Neural progenitor cell (in vitro differentiated cells): ENCODE measurements at regions not wholly inside any gene's neighbourhood (a gene's known extent, or its start where the extent isn't known, plus 50 kb on each side); places are given as distances from the start of the nearest gene placed in this dataset.
"Not testable (repeated sequence)": the region's sequence is repeated elsewhere in the genome, so short reads cannot be mapped to it uniquely, and the experiment has no call there.

Experiments used
- DNase-seq: peaks from one replicate; pipeline ENCODE4 v3.0.0-alpha.2; 2016; ENCODE audit warnings: low spot score
- H2AFZ ChIP-seq: fragments of 200-600 bp; sonication (generic); replicated peaks from 2 replicates; pipeline ENCODE4 v1.6.1; 2016; ENCODE audit warnings: antibody characterized with exemption
- H3F3A ChIP-seq: fragments of 200-600 bp; sonication (generic); 2 replicates; pipeline ENCODE4 v1.6.1; 2016; ENCODE audit warnings: antibody characterized with exemption, low read depth
- H3K27ac ChIP-seq: fragments of 200-600 bp; sonication (generic); 2 replicates; pipeline ENCODE4 v1.5.1; 2016; ENCODE audit warnings: mild to moderate bottlenecking
- H3K27me3 ChIP-seq: fragments of 200-600 bp; sonication (generic); 2 replicates; pipeline ENCODE4 v1.6.1; 2016; ENCODE audit warnings: mild to moderate bottlenecking, moderate library complexity
- H3K36me3 ChIP-seq: fragments of 200-600 bp; sonication (generic); 2 replicates; pipeline ENCODE4 v1.5.1; 2016
- H3K4me1 ChIP-seq: fragments of 200-600 bp; sonication (generic); 2 replicates; pipeline ENCODE4 v1.6.1; 2016; ENCODE audit warnings: mixed run types
- H3K4me2 ChIP-seq: fragments of 200-600 bp; sonication (generic); 2 replicates; pipeline ENCODE4 v1.6.1; 2016
- H3K4me3 ChIP-seq: fragments of 200-600 bp; sonication (generic); 2 replicates; pipeline ENCODE4 v1.5.1; 2016
- H3K79me2 ChIP-seq: fragments of 200-600 bp; sonication (generic); 2 replicates; pipeline ENCODE4 v1.6.1; 2016; ENCODE audit warnings: low read depth
- H3K9ac ChIP-seq: fragments of 200-600 bp; sonication (generic); 2 replicates; pipeline ENCODE4 v1.6.1; 2016
- H3K9me3 ChIP-seq: fragments of 200-600 bp; sonication (generic); 2 replicates; pipeline ENCODE4 v1.5.1; 2016; ENCODE audit warnings: low read depth
- H4K20me1 ChIP-seq: fragments of 200-600 bp; sonication (generic); 2 replicates; pipeline ENCODE4 v1.6.1; 2016; ENCODE audit warnings: low read depth
- H3K27ac Mint-ChIP-seq: 3 replicates; pipeline ENCODE4 v1.8.0; 2021; ENCODE audit warnings: mixed read lengths
- H3K27me3 Mint-ChIP-seq: 2 replicates; pipeline ENCODE4 v1.8.0; 2022; ENCODE audit warnings: low read depth, mild to moderate bottlenecking, inconsistent platforms, moderate library complexity, mixed read lengths; ENCODE audit not compliant: insufficient read depth
- H3K36me3 Mint-ChIP-seq: 3 replicates; pipeline ENCODE4 v1.8.0; 2021; ENCODE audit warnings: mixed read lengths
- H3K4me1 Mint-ChIP-seq: 3 replicates; pipeline ENCODE4 v1.8.0; 2021; ENCODE audit warnings: mixed read lengths
- H3K4me3 Mint-ChIP-seq: 3 replicates; pipeline ENCODE4 v1.8.0; 2021; ENCODE audit warnings: mild to moderate bottlenecking, moderate library complexity, mixed read lengths
- H3K9me3 Mint-ChIP-seq: 3 replicates; pipeline ENCODE4 v1.8.0; 2020; ENCODE audit warnings: mixed read lengths
- CTCF ChIP-seq: fragments of 200-600 bp; sonication (generic); IDR thresholded peaks from 2 replicates; pipeline ENCODE4 v1.5.1; 2017; ENCODE audit warnings: antibody characterized with exemption, mild to moderate bottlenecking
- EZH2 ChIP-seq: fragments of 200-600 bp; sonication (generic); IDR thresholded peaks from 2 replicates; pipeline ENCODE4 v1.6.1; 2017; ENCODE audit warnings: antibody characterized with exemption, mild to moderate bottlenecking, moderate library complexity
- EZH2phosphoT487 ChIP-seq: fragments of 200-600 bp; sonication (generic); IDR thresholded peaks from 2 replicates; pipeline ENCODE4 v1.6.1; 2017; ENCODE audit warnings: antibody characterized with exemption

GRCh38 chr5:142400415-142400814 is 75.6 kb upstream of the SPRY4 start:
- no peaks in the 10 kb centered on the region for H4K20me1 ChIP-seq
- H3K27me3 Mint-ChIP-seq: peaks cover 6% of the 10 kb centered on the region
- DNase-seq: no peak
- H3K27ac ChIP-seq: no peak overlapping the region
- no peaks in the 10 kb centered on the region for H3K36me3 ChIP-seq
- H3K9me3 Mint-ChIP-seq: peaks cover 6% of the 10 kb centered on the region
- peaks cover 30% of the 10 kb centered on the region for H3K4me1 Mint-ChIP-seq
- no peak overlapping the region for H3K4me3 Mint-ChIP-seq
- H3K27me3 ChIP-seq: no peaks in the 10 kb centered on the region
- peaks cover 4% of the 10 kb centered on the region for H3K4me1 ChIP-seq
- H3F3A ChIP-seq: no peaks in the 10 kb centered on the region
- H3K4me2 ChIP-seq: no peak overlapping the region
- no peak overlapping the region for H3K27ac Mint-ChIP-seq
- no peak overlapping the region for H3K9ac ChIP-seq
- H3K9me3 ChIP-seq: no peaks in the 10 kb centered on the region
- no peak overlapping the region for H3K4me3 ChIP-seq
- H2AFZ ChIP-seq: no peak overlapping the region
- H3K36me3 Mint-ChIP-seq: peaks cover 4% of the 10 kb centered on the region
- TF ChIP-seq EZH2phosphoT487: no peak
- TF ChIP-seq CTCF: no peak
- no peak for TF ChIP-seq EZH2
- H3K79me2 ChIP-seq: no peaks in the 10 kb centered on the region

GRCh38 chr5:142399891-142400290 is 75.1 kb upstream of the SPRY4 start:
- peaks cover 10% of the 10 kb centered on the region for H3K9me3 Mint-ChIP-seq
- Histone ChIP-seq H3K36me3 (no peaks in the 10 kb centered on the region), H3K4me3 (no peak overlapping the region), H3K4me1 (peaks cover 4% of the 10 kb centered on the region), H3K4me2 (no peak overlapping the region), H3K79me2 (no peaks in the 10 kb centered on the region), H2AFZ (no peak overlapping the region), H3K27ac (no peak overlapping the region), H3K9ac (no peak overlapping the region), H3K9me3 (no peaks in the 10 kb centered on the region), H3K27me3 (no peaks in the 10 kb centered on the region), H4K20me1 (no peaks in the 10 kb centered on the region), H3F3A (no peaks in the 10 kb centered on the region)
- TF ChIP-seq EZH2: no peak
- TF ChIP-seq EZH2phosphoT487: no peak
- no peak for TF ChIP-seq CTCF
- peaks cover 26% of the 10 kb centered on the region for H3K4me1 Mint-ChIP-seq
- H3K4me3 Mint-ChIP-seq: no peak overlapping the region
- H3K27me3 Mint-ChIP-seq: peaks cover 6% of the 10 kb centered on the region
- H3K36me3 Mint-ChIP-seq: peaks cover 9% of the 10 kb centered on the region
- no peak overlapping the region for H3K27ac Mint-ChIP-seq
- DNase-seq: no peak

GRCh38 chr5:142398730-142399055 is 73.9 kb upstream of the SPRY4 start:
- H3K9ac ChIP-seq: no peak overlapping the region
- Mint-ChIP-seq H3K9me3 (peaks cover 10% of the 10 kb centered on the region), H3K27me3 (peaks cover 2% of the 10 kb centered on the region), H3K4me3 (no peak overlapping the region), H3K36me3 (peaks cover 9% of the 10 kb centered on the region), H3K4me1 (peaks cover 16% of the 10 kb centered on the region), H3K27ac (no peak overlapping the region)
- no peak overlapping the region for H3K4me3 ChIP-seq
- TF ChIP-seq CTCF (no peak), EZH2phosphoT487 (no peak), EZH2 (no peak)
- no peaks in the 10 kb centered on the region for H4K20me1 ChIP-seq
- H3K27me3 ChIP-seq: no peaks in the 10 kb centered on the region
- no peaks in the 10 kb centered on the region for H3F3A ChIP-seq
- H3K36me3 ChIP-seq: no peaks in the 10 kb centered on the region
- H3K4me1 ChIP-seq: no peaks in the 10 kb centered on the region
- H3K4me2 ChIP-seq: no peak overlapping the region
- no peak for DNase-seq
- H3K9me3 ChIP-seq: no peaks in the 10 kb centered on the region
- H2AFZ ChIP-seq: no peak overlapping the region
- H3K79me2 ChIP-seq: no peaks in the 10 kb centered on the region
- no peak overlapping the region for H3K27ac ChIP-seq

- H3K27ac Mint-ChIP-seq, H3K4me3 Mint-ChIP-seq, H3K4me2 ChIP-seq, DNase-seq, H3K36me3 Mint-ChIP-seq, H3K4me1 ChIP-seq, H3K9ac ChIP-seq, H3K27ac ChIP-seq, H3K4me3 ChIP-seq, H3F3A ChIP-seq, H2AFZ ChIP-seq, H3K27me3 ChIP-seq, H3K36me3 ChIP-seq, H4K20me1 ChIP-seq, H3K79me2 ChIP-seq, H3K27me3 Mint-ChIP-seq, H3K9me3 ChIP-seq: not testable (repeated sequence)
- H3K9me3 Mint-ChIP-seq: peaks cover 11% of the 10 kb centered on the region
- peaks cover 17% of the 10 kb centered on the region for H3K4me1 Mint-ChIP-seq
Measured at GRCh38 chr5:142398011-142398729, 73.3 kb upstream of the SPRY4 start.
